Lung (tissue), 11 donors: ENCODE measurements at regions not wholly inside any gene's neighbourhood (a gene's known extent, or its start where the extent isn't known, plus 50 kb on each side); places are given as distances from the start of the nearest gene placed in this dataset.

Source experiments
- ATAC-seq: fragments of 200-7000 bp; cut with Tn5 transposase; one replicate; pipeline ENCODE4 v1.9.1; 2020; ENCODE audit warnings: moderate number of reproducible peaks; ENCODE audit not compliant: insufficient read depth, low FRiP score
- DNase-seq, 3 donors: peaks; one replicate each; pipeline ENCODE4 v3.0.0-alpha.2; 2013 to 2017
- H3K27ac ChIP-seq, 2 donors: one replicate each; pipeline ENCODE4 v1.5.1; 2013; ENCODE audit warnings: mild to moderate bottlenecking in 2 of 2, moderate library complexity in 2 of 2, control low read depth in 1 of 2, inconsistent platforms in 1 of 2, low read depth in 1 of 2, low read length in 1 of 2
- H3K27me3 ChIP-seq, 3 donors: one replicate each; pipeline ENCODE4 v1.5.1; 2013; ENCODE audit warnings: low read length in 2 of 3; ENCODE audit not compliant: control insufficient read depth in 3 of 3, insufficient read depth in 3 of 3
- H3K36me3 ChIP-seq, 4 donors: one replicate each; pipeline ENCODE4 v1.5.1; 2013; ENCODE audit warnings: low read length in 4 of 4, mild to moderate bottlenecking in 1 of 4, moderate library complexity in 1 of 4; ENCODE audit not compliant: control insufficient read depth in 4 of 4, insufficient read depth in 4 of 4
- H3K4me1 ChIP-seq, 5 donors: one replicate each; pipeline ENCODE4 v1.5.1; 2013; ENCODE audit warnings: low read length in 5 of 5, mild to moderate bottlenecking in 2 of 5, moderate library complexity in 1 of 5; ENCODE audit not compliant: control insufficient read depth in 5 of 5, insufficient read depth in 5 of 5
- H3K4me3 ChIP-seq: one replicate; pipeline ENCODE4 v1.5.1; 2013; ENCODE audit warnings: mild to moderate bottlenecking, control low read depth, moderate library complexity
- H3K9ac ChIP-seq, 2 donors: one replicate each; pipeline ENCODE4 v1.5.1; 2013; ENCODE audit warnings: low read length in 2 of 2, control low read depth in 1 of 2; ENCODE audit not compliant: insufficient read depth in 1 of 2
- H3K9me3 ChIP-seq, 4 donors: one replicate each; pipeline ENCODE4 v1.5.1; 2013; ENCODE audit warnings: low read length in 3 of 4, mild to moderate bottlenecking in 1 of 4, moderate library complexity in 1 of 4; ENCODE audit not compliant: control insufficient read depth in 4 of 4, insufficient read depth in 3 of 4
- CTCF ChIP-seq: IDR thresholded peaks from 2 replicates; pipeline ENCODE4 v1.5.1; 2012; ENCODE audit warnings: mild to moderate bottlenecking; ENCODE audit errors: control extremely low read depth, extremely low read depth
- WGBS, 2 donors: extraction: QIAGEN DNeasy Blood & Tissue Kit; methylation state at CpG; one replicate each; pipeline ENCODE4 v1.1.7; 2013; 5-methylcytosine and 5-hydroxymethylcytosine counted together
- donor health status: control.
- donor health status: control.
- donor health status: Bipolar disorder and iron deficiency.
- donor health status: healthy.
- donor health status: DM: yes; HTN: yes; CAD: no.

- Histone ChIP-seq H3K9ac (peak overlapping the region in 1 of 2 donors; percentile 33), H3K27me3 (no peaks in the 10 kb centered on the region), H3K4me1 (peaks cover 29 to 80% (median 61%) of the 10 kb centered on the region in 5 donors), H3K9me3 (no peaks in the 10 kb centered on the region), H3K36me3 (peaks cover 0 to 17% (median 8%) of the 10 kb centered on the region in 4 donors), H3K27ac (peak overlapping the region; percentile 43 to 62), H3K4me3 (no peak overlapping the region)
- 68 to 71% methylated on average over 9 of the region's 9 CpGs for WGBS, 2 donors
- ATAC-seq (no peak), DNase-seq (peak; percentile 60 to 80 (median 67))
- TF ChIP-seq CTCF = no peak
These were observed 330.3 kb downstream of the SEC14L1 start for GRCh38 chr17:77470800-77471733.

- no peak for TF ChIP-seq CTCF
- 7 to 14% methylated on average over 12 of the region's 12 CpGs for WGBS, 2 donors
- Histone ChIP-seq H3K27me3 (no peaks in the 10 kb centered on the region), H3K4me1 (peaks cover 29 to 80% (median 66%) of the 10 kb centered on the region in 5 donors), H3K9me3 (no peaks in the 10 kb centered on the region), H3K4me3 (no peak overlapping the region), H3K27ac (peak overlapping the region; percentile 43 to 62), H3K9ac (no peak overlapping the region), H3K36me3 (peaks cover 0 to 14% (median 8%) of the 10 kb centered on the region in 4 donors)
- ATAC-seq (peak; percentile 35), DNase-seq (peak; percentile 94 to 97 (median 97))
These were observed 331.3 kb downstream of the SEC14L1 start for GRCh38 chr17:77471984-77472461.

GRCh38 chr17:77472468-77473310 is 331.9 kb downstream of the SEC14L1 start:
- ATAC-seq = no peak
- H3K9ac ChIP-seq = no peak overlapping the region
- TF ChIP-seq CTCF = no peak
- peak; percentile 55 to 84 (median 78) for DNase-seq
- H3K9me3 ChIP-seq = no peaks in the 10 kb centered on the region
- H3K27ac ChIP-seq = peak overlapping the region; percentile 43 to 62
- peaks cover 29 to 80% (median 70%) of the 10 kb centered on the region in 5 donors for H3K4me1 ChIP-seq
- H3K27me3 ChIP-seq = no peaks in the 10 kb centered on the region
- 28 to 47% methylated on average over 10 of the region's 10 CpGs for WGBS, 2 donors
- peaks cover 0 to 14% (median 7%) of the 10 kb centered on the region in 4 donors for H3K36me3 ChIP-seq
- H3K4me3 ChIP-seq = no peak overlapping the region
